GM23338 (cell line): ENCODE measurements at regions not wholly inside any gene's neighbourhood (a gene's known extent, or its start where the extent isn't known, plus 50 kb on each side); places are given as distances from the start of the nearest gene placed in this dataset.

ENCODE experiments used
- ATAC-seq: fragments of 200-7000 bp; cut with Tn5 transposase; 3 replicates; pipeline ENCODE4 v1.9.1; 2020
- DNase-seq: peaks from one replicate; pipeline ENCODE4 v3.0.0-alpha.2; 2015; ENCODE audit warnings: low spot score
- H2AFZ ChIP-seq: fragments of 200-600 bp; sonication (generic); 2 replicates; pipeline ENCODE4 v1.8.0; 2016; ENCODE audit warnings: antibody characterized with exemption, mild to moderate bottlenecking, moderate library complexity
- H3F3A ChIP-seq: fragments of 200-600 bp; sonication (generic); replicated peaks from 2 replicates; pipeline ENCODE4 v1.8.0; 2017; ENCODE audit warnings: antibody characterized with exemption, mixed run types, low read depth
- H3K27ac ChIP-seq: fragments of 200-600 bp; sonication (generic); 2 replicates; pipeline ENCODE4 v1.6.1; 2016; ENCODE audit warnings: low read depth
- H3K27me3 ChIP-seq: fragments of 200-600 bp; sonication (generic); 2 replicates; pipeline ENCODE4 v1.8.0; 2016; ENCODE audit warnings: mild to moderate bottlenecking, mixed run types, moderate library complexity; ENCODE audit not compliant: insufficient read depth
- H3K36me3 ChIP-seq: fragments of 200-600 bp; sonication (generic); 2 replicates; pipeline ENCODE4 v1.8.0; 2016; ENCODE audit warnings: mild to moderate bottlenecking; ENCODE audit not compliant: insufficient read depth
- H3K4me1 ChIP-seq: fragments of 200-600 bp; sonication (generic); 2 replicates; pipeline ENCODE4 v1.8.0; 2016; ENCODE audit warnings: mild to moderate bottlenecking, moderate library complexity; ENCODE audit not compliant: insufficient read depth
- H3K4me2 ChIP-seq: fragments of 200-600 bp; sonication (generic); 2 replicates; pipeline ENCODE4 v1.7.1; 2017; ENCODE audit warnings: mixed run types
- H3K4me3 ChIP-seq: fragments of 200-600 bp; sonication (generic); 2 replicates; pipeline ENCODE4 v1.6.1; 2016; ENCODE audit warnings: mixed run types
- H3K79me2 ChIP-seq: fragments of 200-600 bp; sonication (generic); replicated peaks from 2 replicates; pipeline ENCODE4 v1.8.0; 2017; ENCODE audit warnings: mild to moderate bottlenecking; ENCODE audit not compliant: insufficient read depth
- H3K9me2 ChIP-seq: fragments of 200-600 bp; sonication (generic); 2 replicates; pipeline ENCODE4 v1.8.0; 2017; ENCODE audit not compliant: insufficient read depth
- H4K20me1 ChIP-seq: fragments of 200-600 bp; sonication (generic); replicated peaks from 2 replicates; pipeline ENCODE4 v1.8.0; 2017; ENCODE audit warnings: mild to moderate bottlenecking; ENCODE audit not compliant: insufficient read depth
- H3K27ac Mint-ChIP-seq: 2 replicates; pipeline ENCODE4 v1.8.0; 2020; ENCODE audit warnings: inconsistent platforms, mild to moderate bottlenecking, moderate library complexity, mixed read lengths
- H3K27me3 Mint-ChIP-seq: 3 replicates; pipeline ENCODE4 v1.8.0; 2022; ENCODE audit warnings: low read depth, mild to moderate bottlenecking, moderate library complexity, mixed read lengths, inconsistent platforms; ENCODE audit not compliant: insufficient read depth, poor library complexity
- H3K36me3 Mint-ChIP-seq: 3 replicates; pipeline ENCODE4 v1.8.0; 2021; ENCODE audit warnings: low read depth, mild to moderate bottlenecking, inconsistent platforms, moderate library complexity, mixed read lengths
- H3K4me1 Mint-ChIP-seq: 3 replicates; pipeline ENCODE4 v1.8.0; 2020; ENCODE audit warnings: mild to moderate bottlenecking, inconsistent platforms, mixed read lengths
- H3K4me3 Mint-ChIP-seq: 3 replicates; pipeline ENCODE4 v1.8.0; 2021; ENCODE audit warnings: moderate library complexity, mild to moderate bottlenecking, inconsistent platforms, mixed read lengths
- H3K9me3 Mint-ChIP-seq: 3 replicates; pipeline ENCODE4 v1.8.0; 2020; ENCODE audit warnings: moderate library complexity, mild to moderate bottlenecking, inconsistent platforms, mixed read lengths
- CREB1 ChIP-seq: fragments of 250-450 bp; sonication (Bioruptor Pico); IDR thresholded peaks from 2 replicates; pipeline ENCODE4 v1.5.0; 2020; ENCODE audit warnings: low read depth, mild to moderate bottlenecking, moderate library complexity
- CTCF ChIP-seq, 2 experiments: fragments of 200-600 bp in 1 of 2; sonication (generic) in 1 of 2; conservative IDR thresholded peaks; 2 replicates each; pipeline versions ENCODE4 v1.5.1 to v1.6.1; 2016 to 2017; ENCODE audit warnings: antibody characterized with exemption in 2 of 2, low read depth in 2 of 2, mild to moderate bottlenecking in 2 of 2, moderate library complexity in 1 of 2
- ETS1 ChIP-seq: IDR thresholded peaks from 2 replicates; pipeline ENCODE4 v1.6.1; 2016; ENCODE audit warnings: antibody characterized with exemption
- EZH2 ChIP-seq: fragments of 200-600 bp; sonication (generic); IDR thresholded peaks from one replicate; pipeline ENCODE4 v1.8.0; 2017; ENCODE audit warnings: antibody characterized with exemption, mild to moderate bottlenecking, low read depth; ENCODE audit not compliant: unreplicated experiment
- EZH2phosphoT487 ChIP-seq: fragments of 200-600 bp; sonication (generic); IDR thresholded peaks from one replicate; pipeline ENCODE4 v1.8.1; 2018; ENCODE audit warnings: antibody characterized with exemption; ENCODE audit not compliant: unreplicated experiment
- JUNB ChIP-seq: IDR thresholded peaks from one replicate; pipeline ENCODE4 v1.6.1; 2016; ENCODE audit warnings: antibody characterized with exemption; ENCODE audit not compliant: unreplicated experiment
- NANOG ChIP-seq: IDR thresholded peaks from 2 replicates; pipeline ENCODE4 v1.6.1; 2016; ENCODE audit warnings: antibody characterized with exemption, borderline replicate concordance
- POLR2AphosphoS5 ChIP-seq: IDR thresholded peaks from 2 replicates; pipeline ENCODE4 v1.6.1; 2016; ENCODE audit warnings: antibody characterized with exemption, low read depth
- REST ChIP-seq: IDR thresholded peaks from one replicate; pipeline ENCODE4 v1.6.1; 2018; ENCODE audit warnings: antibody characterized with exemption; ENCODE audit not compliant: unreplicated experiment
- STAT1 ChIP-seq: IDR thresholded peaks from one replicate; pipeline ENCODE4 v1.6.1; 2016; ENCODE audit warnings: antibody characterized with exemption; ENCODE audit not compliant: unreplicated experiment
- ZNF114 ChIP-seq: fragments of 250-450 bp; sonication (Bioruptor Pico); IDR thresholded peaks from 2 replicates; pipeline ENCODE4 v1.5.0; 2020; ENCODE audit warnings: mild to moderate bottlenecking, moderate library complexity
- ZNF331 ChIP-seq: fragments of 250-450 bp; sonication (Bioruptor Pico); IDR thresholded peaks from 2 replicates; pipeline ENCODE4 v1.5.0; 2020; ENCODE audit warnings: low read depth, mild to moderate bottlenecking, moderate library complexity
- ZNF462 ChIP-seq: fragments of 250-450 bp; sonication (Bioruptor Pico); IDR thresholded peaks from 2 replicates; pipeline ENCODE4 v1.5.0; 2020; ENCODE audit warnings: mild to moderate bottlenecking, moderate library complexity

- Histone ChIP-seq H3K27me3 (no peaks in the 10 kb centered on the region), H3K4me3 (no peak overlapping the region), H3K79me2 (no peaks in the 10 kb centered on the region), H3K4me1 (no peaks in the 10 kb centered on the region), H3K4me2 (no peak overlapping the region), H3F3A (no peaks in the 10 kb centered on the region), H4K20me1 (no peaks in the 10 kb centered on the region), H3K27ac (no peak overlapping the region), H2AFZ (no peak overlapping the region), H3K9me2 (no peaks in the 10 kb centered on the region), H3K36me3 (no peaks in the 10 kb centered on the region)
- no peaks in the 10 kb centered on the region for H3K36me3 Mint-ChIP-seq
- TF ChIP-seq REST (no peak), STAT1 (no peak), EZH2 (no peak), ETS1 (no peak), NANOG (no peak), EZH2phosphoT487 (no peak), ZNF462 (CRISPR knock-in tag) (no peak), CREB1 (CRISPR knock-in tag) (no peak), CTCF (conservative IDR thresholded peaks at IDR 0.05; ENCODE audit: low read depth in 2 of 2) (no peak), ZNF114 (CRISPR knock-in tag) (no peak), JUNB (no peak), POLR2AphosphoS5 (no peak), ZNF331 (CRISPR knock-in tag) (no peak)
- DNase-seq = no peak
- no peaks in the 10 kb centered on the region for H3K9me3 Mint-ChIP-seq
- ATAC-seq = no peak
- H3K4me1 Mint-ChIP-seq = no peaks in the 10 kb centered on the region
- H3K4me3 Mint-ChIP-seq = no peak overlapping the region
- H3K27me3 Mint-ChIP-seq = peaks cover 5% of the 10 kb centered on the region
- no peak overlapping the region for H3K27ac Mint-ChIP-seq
These were observed 218.8 kb downstream of the MTERF1 start for GRCh38 chr7:91661727-91662126.
